H9 (cell line): ENCODE measurements at regions not wholly inside any gene's neighbourhood (a gene's known extent, or its start where the extent isn't known, plus 50 kb on each side); places are given as distances from the start of the nearest gene placed in this dataset.

Source experiments
- DNase-seq: peaks from one replicate; pipeline ENCODE4 v3.0.0-alpha.2; 2017
- H2AFZ ChIP-seq: one replicate; pipeline ENCODE4 v1.6.1; 2013; ENCODE audit warnings: mild to moderate bottlenecking, low read length, control low read depth, moderate library complexity
- H2AK5ac ChIP-seq: 2 replicates; pipeline ENCODE4 v1.6.1; 2013; ENCODE audit warnings: low read length, control low read depth, mixed read lengths; ENCODE audit not compliant: insufficient read length
- H2BK120ac ChIP-seq: one replicate; pipeline ENCODE4 v1.6.1; 2013; ENCODE audit warnings: low read depth, mild to moderate bottlenecking, low read length, control low read depth, inconsistent platforms; ENCODE audit not compliant: poor library complexity, severe bottlenecking
- H2BK12ac ChIP-seq: 2 replicates; pipeline ENCODE4 v1.6.1; 2013; ENCODE audit warnings: low read length, control low read depth, mixed read lengths, low read depth; ENCODE audit not compliant: insufficient read length
- H2BK15ac ChIP-seq: 2 replicates; pipeline ENCODE4 v1.6.1; 2013; ENCODE audit warnings: low read depth, low read length, control low read depth
- H2BK20ac ChIP-seq: one replicate; pipeline ENCODE4 v1.6.1; 2013; ENCODE audit warnings: low read depth, mild to moderate bottlenecking, low read length, control low read depth, inconsistent platforms; ENCODE audit not compliant: poor library complexity, severe bottlenecking
- H2BK5ac ChIP-seq: 2 replicates; pipeline ENCODE4 v1.6.1; 2013; ENCODE audit warnings: low read length, control low read depth, mixed read lengths; ENCODE audit not compliant: insufficient read length
- H3K14ac ChIP-seq: 2 replicates; pipeline ENCODE4 v1.6.1; 2013; ENCODE audit warnings: low read length, control low read depth; ENCODE audit not compliant: insufficient read depth
- H3K18ac ChIP-seq: 2 replicates; pipeline ENCODE4 v1.6.1; 2013; ENCODE audit warnings: low read depth, mild to moderate bottlenecking, mixed read lengths, low read length, control low read depth; ENCODE audit not compliant: insufficient read length
- H3K23ac ChIP-seq: 2 replicates; pipeline ENCODE4 v1.6.1; 2013; ENCODE audit warnings: low read length, control low read depth, mixed read lengths, low read depth; ENCODE audit not compliant: insufficient read length
- H3K23me2 ChIP-seq: 2 replicates; pipeline ENCODE4 v1.6.1; 2013; ENCODE audit warnings: low read depth, mild to moderate bottlenecking, mixed read lengths, low read length, control low read depth; ENCODE audit not compliant: insufficient read length, poor library complexity, severe bottlenecking
- H3K27ac ChIP-seq: 2 replicates; pipeline ENCODE4 v1.5.1; 2013; ENCODE audit warnings: low read length, control low read depth, mixed read lengths, low read depth; ENCODE audit not compliant: insufficient read length
- H3K27me3 ChIP-seq: 2 replicates; pipeline ENCODE4 v1.6.1; 2013; ENCODE audit warnings: low read length, control low read depth, inconsistent platforms; ENCODE audit not compliant: insufficient read depth
- H3K4ac ChIP-seq: 2 replicates; pipeline ENCODE4 v1.6.1; 2013; ENCODE audit warnings: low read depth, mild to moderate bottlenecking, control low read depth, inconsistent platforms, low read length, moderate library complexity
- H3K4me1 ChIP-seq: 2 replicates; pipeline ENCODE4 v1.6.1; 2013; ENCODE audit warnings: low read length, control low read depth, inconsistent platforms; ENCODE audit not compliant: insufficient read depth
- H3K4me2 ChIP-seq: 2 replicates; pipeline ENCODE4 v1.6.1; 2013; ENCODE audit warnings: low read length, control low read depth, mixed read lengths; ENCODE audit not compliant: insufficient read length, insufficient read depth
- H3K56ac ChIP-seq: 2 replicates; pipeline ENCODE4 v1.6.1; 2013; ENCODE audit warnings: low read depth, mild to moderate bottlenecking, mixed read lengths, low read length, control low read depth; ENCODE audit not compliant: insufficient read length
- H3K79me1 ChIP-seq: 2 replicates; pipeline ENCODE4 v1.6.1; 2013; ENCODE audit warnings: low read depth, mild to moderate bottlenecking, moderate library complexity, low read length, control low read depth, inconsistent platforms; ENCODE audit not compliant: insufficient read depth, poor library complexity, severe bottlenecking
- H3K79me2 ChIP-seq: 2 replicates; pipeline ENCODE4 v1.6.1; 2013; ENCODE audit warnings: low read length, control low read depth, inconsistent platforms; ENCODE audit not compliant: insufficient read depth
- H3K9ac ChIP-seq: 2 replicates; pipeline ENCODE4 v1.6.1; 2013; ENCODE audit warnings: low read length, control low read depth, mixed read lengths; ENCODE audit not compliant: insufficient read length; ENCODE audit errors: extremely low read depth
- H3K9me3 ChIP-seq: one replicate; pipeline ENCODE4 v1.6.1; 2013; ENCODE audit warnings: low read depth, low read length, inconsistent platforms; ENCODE audit not compliant: control insufficient read depth
- H3T11ph ChIP-seq: one replicate; pipeline ENCODE4 v1.6.1; 2013; ENCODE audit warnings: mild to moderate bottlenecking, low read length, control low read depth, inconsistent platforms
- H4K20me1 ChIP-seq: one replicate; pipeline ENCODE4 v1.6.1; 2013; ENCODE audit not compliant: control insufficient read depth, insufficient read length, insufficient read depth
- H4K5ac ChIP-seq: 2 replicates; pipeline ENCODE4 v1.6.1; 2013; ENCODE audit warnings: low read depth, mild to moderate bottlenecking, mixed read lengths, low read length, control low read depth; ENCODE audit not compliant: insufficient read length
- H4K8ac ChIP-seq: replicated peaks from 2 replicates; pipeline ENCODE4 v1.6.1; 2013; ENCODE audit warnings: low read length, control low read depth, mixed read lengths, low read depth; ENCODE audit not compliant: insufficient read length
- H4K91ac ChIP-seq: 2 replicates; pipeline ENCODE4 v1.6.1; 2013; ENCODE audit warnings: low read depth, mild to moderate bottlenecking, moderate library complexity, mixed read lengths, low read length, control low read depth; ENCODE audit not compliant: insufficient read length
- H3K27ac Mint-ChIP-seq, 3 experiments: 2 replicates in 2 of 3; 3 replicates in 1 of 3; pipeline ENCODE4 v1.8.0; 2020 to 2021; ENCODE audit warnings: mixed read lengths in 3 of 3, mild to moderate bottlenecking in 1 of 3, moderate library complexity in 1 of 3
- H3K27me3 Mint-ChIP-seq: 2 replicates; pipeline ENCODE4 v1.8.0; 2021; ENCODE audit warnings: low read depth, mild to moderate bottlenecking, moderate library complexity, mixed read lengths
- H3K36me3 Mint-ChIP-seq, 3 experiments: 2 replicates in 2 of 3; 3 replicates in 1 of 3; pipeline ENCODE4 v1.8.0; 2020 to 2021; ENCODE audit warnings: low read depth in 3 of 3, mixed read lengths in 3 of 3; ENCODE audit not compliant: insufficient read depth in 1 of 3
- H3K4me1 Mint-ChIP-seq, 2 experiments: 2 replicates each; pipeline ENCODE4 v1.8.0; 2020; ENCODE audit warnings: mixed read lengths in 2 of 2
- H3K4me3 Mint-ChIP-seq, 2 experiments: 2 replicates in 1 of 2; 3 replicates in 1 of 2; pipeline ENCODE4 v1.8.0; 2020 to 2021; ENCODE audit warnings: mild to moderate bottlenecking in 2 of 2, mixed read lengths in 2 of 2, moderate library complexity in 1 of 2
- H3K9me3 Mint-ChIP-seq, 2 experiments: 2 replicates in 1 of 2; 3 replicates in 1 of 2; pipeline ENCODE4 v1.8.0; 2020; ENCODE audit warnings: mild to moderate bottlenecking in 2 of 2, mixed read lengths in 2 of 2, moderate library complexity in 1 of 2
- WGBS: extraction: QIAGEN DNeasy Blood & Tissue Kit; methylation state at CpG from one replicate; pipeline ENCODE4 v1.1.7; 2013; ENCODE audit warnings: missing lambda C conversion rate, low lambda C conversion rate, mixed read lengths; ENCODE audit not compliant: insufficient read length; ENCODE audit errors: extremely low coverage; 5-methylcytosine and 5-hydroxymethylcytosine counted together
- TF ChIP-seq, protein P1 (sequence below): fragments of 200-600 bp; sonication (generic); conservative IDR thresholded peaks from 3 replicates; pipeline ENCODE4 v1.8.0; 2021; ENCODE audit warnings: antibody characterized with exemption, mild to moderate bottlenecking

DNA sequence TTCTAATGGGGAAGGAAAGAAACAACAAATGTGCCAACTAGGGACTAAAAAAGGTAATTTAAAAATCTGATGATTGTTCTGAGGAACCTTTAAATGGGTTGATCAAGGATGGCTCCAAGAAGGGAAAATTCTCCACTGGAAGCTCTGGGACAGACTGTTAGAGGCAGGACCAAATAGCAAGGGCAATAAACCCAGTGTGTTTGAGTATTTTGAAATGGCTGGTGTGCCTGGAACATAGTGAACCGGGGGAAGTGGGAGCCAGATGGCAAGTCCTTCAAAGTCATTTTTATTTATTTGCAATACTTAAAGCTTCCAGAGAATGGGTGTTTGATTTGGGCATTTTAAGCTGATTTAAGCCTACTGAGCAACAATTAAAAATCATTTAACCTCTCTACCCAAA, 587.7 kb upstream of the MEF2C start:
- Histone ChIP-seq H3K23ac (no peak overlapping the region), H2AK5ac (no peak overlapping the region), H3K4me2 (no peak overlapping the region), H4K20me1 (no peaks in the 10 kb centered on the region), H3K4ac (no peak overlapping the region), H4K91ac (no peak overlapping the region), H3K79me2 (no peaks in the 10 kb centered on the region), H3K9ac (no peak overlapping the region), H3K79me1 (no peaks in the 10 kb centered on the region), H2BK5ac (no peak overlapping the region), H2BK120ac (no peak overlapping the region), H3K56ac (no peak overlapping the region), H4K8ac (no peak overlapping the region), H3K4me1 (no peaks in the 10 kb centered on the region), H3K14ac (no peak overlapping the region), H3K27me3 (no peaks in the 10 kb centered on the region), H4K5ac (no peak overlapping the region), H3T11ph (no peak overlapping the region), H2BK15ac (no peak overlapping the region), H2BK20ac (no peak overlapping the region), H3K23me2 (no peaks in the 10 kb centered on the region), H3K18ac (no peak overlapping the region), H3K27ac (no peak overlapping the region), H2BK12ac (no peak overlapping the region), H2AFZ (no peak overlapping the region), H3K9me3 (no peaks in the 10 kb centered on the region)
- no CpG with 5 or more reads among the region's 1 CpG for WGBS
- Mint-ChIP-seq H3K27me3 (no peaks in the 10 kb centered on the region), H3K9me3 (no peaks in the 10 kb centered on the region), H3K4me3 (no peak overlapping the region), H3K36me3 (no peaks in the 10 kb centered on the region), H3K27ac (peak overlapping the region in 1 of 3 experiments; percentile 62; a peak in 1 of 7 replicates), H3K4me1 (no peaks in the 10 kb centered on the region; a peak in 1 of 4 replicates)
- DNase-seq, result no peak
- TF ChIP-seq, protein P1, sequence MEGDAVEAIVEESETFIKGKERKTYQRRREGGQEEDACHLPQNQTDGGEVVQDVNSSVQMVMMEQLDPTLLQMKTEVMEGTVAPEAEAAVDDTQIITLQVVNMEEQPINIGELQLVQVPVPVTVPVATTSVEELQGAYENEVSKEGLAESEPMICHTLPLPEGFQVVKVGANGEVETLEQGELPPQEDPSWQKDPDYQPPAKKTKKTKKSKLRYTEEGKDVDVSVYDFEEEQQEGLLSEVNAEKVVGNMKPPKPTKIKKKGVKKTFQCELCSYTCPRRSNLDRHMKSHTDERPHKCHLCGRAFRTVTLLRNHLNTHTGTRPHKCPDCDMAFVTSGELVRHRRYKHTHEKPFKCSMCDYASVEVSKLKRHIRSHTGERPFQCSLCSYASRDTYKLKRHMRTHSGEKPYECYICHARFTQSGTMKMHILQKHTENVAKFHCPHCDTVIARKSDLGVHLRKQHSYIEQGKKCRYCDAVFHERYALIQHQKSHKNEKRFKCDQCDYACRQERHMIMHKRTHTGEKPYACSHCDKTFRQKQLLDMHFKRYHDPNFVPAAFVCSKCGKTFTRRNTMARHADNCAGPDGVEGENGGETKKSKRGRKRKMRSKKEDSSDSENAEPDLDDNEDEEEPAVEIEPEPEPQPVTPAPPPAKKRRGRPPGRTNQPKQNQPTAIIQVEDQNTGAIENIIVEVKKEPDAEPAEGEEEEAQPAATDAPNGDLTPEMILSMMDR, result no peak
